A549 (cell line): ENCODE measurements at regions not wholly inside any gene's neighbourhood (a gene's known extent, or its start where the extent isn't known, plus 50 kb on each side); places are given as distances from the start of the nearest gene placed in this dataset.

Experiments used
- ATAC-seq, 2 experiments: fragments of 200-7000 bp in 1 of 2; fragments of >200 bp in 1 of 2; cut with Nextera tagmentation in 1 of 2; cut with Tn5 transposase in 1 of 2; 3 replicates each; pipeline versions ENCODE4 v1.8.0 to v1.9.1; 2018 to 2020; ENCODE audit warnings: mild to moderate bottlenecking in 1 of 2, moderate library complexity in 1 of 2
- CTCF ChIA-PET: fragments of 300-600 bp; sonication (Branson Sonifier 250); formaldehyde crosslinking; extraction: SDS; loops from one replicate; lab custom pipeline; 2021; ENCODE audit warnings: antibody characterized with exemption, inconsistent platforms; lab: Yijun Ruan, JAX
- POLR2A ChIA-PET: fragments of 350-600 bp; formaldehyde crosslinking; extraction: SDS; loops from one replicate; lab custom pipeline; 2021; ENCODE audit warnings: antibody characterized with exemption, inconsistent platforms; lab: Yijun Ruan, JAX
- DNase-seq, 2 experiments: peaks; one replicate each; pipeline versions ENCODE4 v3.0.0 to v3.0.0-alpha.2; 2011 to 2016; ENCODE audit warnings: low read depth in 1 of 2, low spot score in 1 of 2
- FAIRE-seq: peaks from 2 replicates; lab custom pipeline; 2011; peaks lifted over from hg19 to GRCh38; lab: Jason Lieb, UNC
- H3K27ac ChIP-seq, 2 experiments: fragments of >200 bp; sonication (Bioruptor Twin); formaldehyde crosslinking; 3 replicates each; pipeline ENCODE4 v1.5.1; 2016 to 2017
- H3K4me1 ChIP-seq: fragments of >200 bp; sonication (Bioruptor Twin); formaldehyde crosslinking; 3 replicates; pipeline ENCODE4 v1.6.1; 2016
- H3K4me2 ChIP-seq: fragments of >200 bp; sonication (Bioruptor Twin); formaldehyde crosslinking; 3 replicates; pipeline ENCODE4 v1.6.1; 2016
- H3K4me3 ChIP-seq: fragments of >200 bp; sonication (Bioruptor Twin); formaldehyde crosslinking; 3 replicates; pipeline ENCODE4 v1.5.1; 2016
- H3K9me3 ChIP-seq: fragments of >200 bp; sonication (Bioruptor Twin); formaldehyde crosslinking; 3 replicates; pipeline ENCODE4 v1.6.1; 2016
- CEBPB ChIP-seq, 2 experiments: fragments of >200 bp in 1 of 2; sonication (Bioruptor Twin) in 1 of 2; formaldehyde crosslinking in 1 of 2; IDR thresholded peaks; 2 replicates each; pipeline ENCODE4 v1.6.1; 2012 to 2016
- CHD4 ChIP-seq: fragments of 200-600 bp; sonication (generic); IDR thresholded peaks from 2 replicates; pipeline ENCODE4 v1.6.1; 2016; ENCODE audit warnings: antibody characterized with exemption, mild to moderate bottlenecking, borderline replicate concordance
- EP300 ChIP-seq, 2 experiments: fragments of >200 bp; sonication (Bioruptor Twin); formaldehyde crosslinking; IDR thresholded peaks; 2 replicates in 1 of 2; 3 replicates in 1 of 2; pipeline ENCODE4 v1.6.1; 2016 to 2017
- FOXS1 ChIP-seq: fragments of 250-450 bp; sonication (Bioruptor Pico); IDR thresholded peaks from 2 replicates; pipeline ENCODE4 v1.5.0; 2020; ENCODE audit warnings: mild to moderate bottlenecking, moderate library complexity
- HOXB13 ChIP-seq: fragments of 250-450 bp; sonication (Bioruptor Pico); IDR thresholded peaks from 2 replicates; pipeline ENCODE4 v1.5.0; 2020; ENCODE audit warnings: low read depth, mild to moderate bottlenecking, moderate library complexity
- JUNB ChIP-seq: fragments of >200 bp; sonication (Bioruptor Twin); formaldehyde crosslinking; IDR thresholded peaks from 2 replicates; pipeline ENCODE4 v1.6.1; 2016
- KDM1A ChIP-seq: fragments of 200-600 bp; sonication (generic); IDR thresholded peaks from 2 replicates; pipeline ENCODE4 v1.6.1; 2016; ENCODE audit warnings: low read depth, mild to moderate bottlenecking
- KDM5A ChIP-seq: fragments of 200-600 bp; sonication (generic); IDR thresholded peaks from 2 replicates; pipeline ENCODE4 v1.6.1; 2016; ENCODE audit warnings: antibody characterized with exemption, mild to moderate bottlenecking
- MAFK ChIP-seq: fragments of 450-650 bp; IDR thresholded peaks from 2 replicates; pipeline ENCODE4 v1.6.1; 2014; ENCODE audit not compliant: partially characterized antibody
- MYC ChIP-seq: IDR thresholded peaks from 2 replicates; pipeline ENCODE4 v1.6.1; 2012; ENCODE audit warnings: mild to moderate bottlenecking, inconsistent platforms, low read length, improper control_type of control experiment, borderline replicate concordance
- NFE2L2 ChIP-seq: fragments of 150-350 bp; conservative IDR thresholded peaks from 2 replicates; pipeline ENCODE4 v1.6.1; 2014; ENCODE audit warnings: low read length
- NR3C1 ChIP-seq: fragments of >200 bp; sonication (Bioruptor Twin); formaldehyde crosslinking; IDR thresholded peaks from 3 replicates; pipeline ENCODE4 v1.6.1; 2017
- RARB ChIP-seq: fragments of 250-450 bp; sonication (Bioruptor Pico); IDR thresholded peaks from 2 replicates; pipeline ENCODE4 v1.8.0; 2021; ENCODE audit warnings: mild to moderate bottlenecking, moderate library complexity
- ZC3H11A ChIP-seq: fragments of 450-650 bp; IDR thresholded peaks from 2 replicates; pipeline ENCODE4 v1.6.1; 2014; ENCODE audit warnings: antibody characterized with exemption, mild to moderate bottlenecking
- ZFP36 ChIP-seq: fragments of 450-650 bp; IDR thresholded peaks from 2 replicates; pipeline ENCODE4 v1.6.1; 2014; ENCODE audit warnings: borderline replicate concordance; ENCODE audit not compliant: partially characterized antibody
- WGBS: methylation state at CpG from one replicate; pipeline ENCODE4 v1.1.6; 2017; ENCODE audit errors: missing lambda C conversion rate; 5-methylcytosine and 5-hydroxymethylcytosine counted together
- TF ChIP-seq, protein P1 (sequence below): fragments of 200-600 bp; sonication (generic); IDR thresholded peaks from 2 replicates; pipeline ENCODE4 v1.6.1; 2016; ENCODE audit warnings: antibody characterized with exemption, mild to moderate bottlenecking, moderate library complexity
- TF ChIP-seq, protein P2 (sequence below): IDR thresholded peaks from 2 replicates; pipeline ENCODE4 v1.6.1; 2012
- TF ChIP-seq, protein P3 (sequence below): fragments of >200 bp; sonication (Bioruptor Twin); formaldehyde crosslinking; IDR thresholded peaks from 3 replicates; pipeline ENCODE4 v1.5.1; 2016
- TF ChIP-seq, protein P4 (sequence below): fragments of >200 bp; sonication (Bioruptor Twin); formaldehyde crosslinking; IDR thresholded peaks from 2 replicates; pipeline ENCODE4 v1.6.1; 2016

DNA sequence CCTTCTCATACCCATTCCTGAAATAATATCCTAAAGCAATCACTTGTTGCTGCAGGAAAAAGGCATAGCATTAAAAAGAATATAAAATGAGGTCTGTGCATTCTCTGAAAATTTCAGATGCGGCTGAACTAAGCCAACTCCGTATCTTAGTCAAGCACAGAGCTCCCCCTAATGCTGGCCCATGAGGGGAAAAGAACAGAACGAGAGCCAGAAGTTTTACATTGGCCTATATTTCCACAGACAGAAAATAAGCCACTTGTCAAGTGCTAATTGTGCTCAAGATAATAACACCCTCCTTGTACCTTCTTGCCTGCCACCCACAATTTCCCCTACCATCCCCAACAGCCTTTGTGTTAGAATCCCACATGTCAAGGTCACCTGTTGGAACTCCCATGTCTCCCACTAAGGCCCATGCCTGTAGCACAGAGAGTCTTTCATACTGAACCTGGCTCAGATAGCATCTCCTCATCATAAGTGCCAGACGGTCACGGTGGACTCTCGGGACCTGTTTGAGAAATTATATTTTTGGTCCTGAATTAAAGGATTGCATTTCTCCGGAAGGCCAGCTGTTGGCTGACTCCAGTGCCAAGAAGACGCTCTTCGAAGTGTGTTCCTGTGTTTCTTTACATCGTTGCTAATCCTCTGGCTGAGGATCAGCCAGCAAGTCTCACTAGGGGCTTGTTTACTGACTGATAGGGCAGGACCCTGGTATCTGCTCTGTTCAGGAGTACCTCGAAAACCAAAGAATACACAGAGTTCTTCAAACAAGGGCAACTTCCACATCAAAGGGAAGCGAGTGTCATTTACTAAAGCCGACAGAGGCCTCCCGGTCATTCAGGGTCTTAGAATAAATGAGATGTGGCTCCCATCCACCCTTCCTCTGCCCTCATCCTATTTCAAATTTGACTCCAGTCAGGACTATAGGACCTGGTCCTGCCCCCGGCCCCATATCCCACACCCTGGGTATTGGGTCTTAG, 183.4 kb upstream of the FBXL4 start:
- H3K9me3 ChIP-seq = no peaks in the 10 kb centered on the region
- H3K27ac ChIP-seq = no peak overlapping the region
- DNase-seq = no peak
- FAIRE-seq = no peak
- TF ChIP-seq, protein P1, sequence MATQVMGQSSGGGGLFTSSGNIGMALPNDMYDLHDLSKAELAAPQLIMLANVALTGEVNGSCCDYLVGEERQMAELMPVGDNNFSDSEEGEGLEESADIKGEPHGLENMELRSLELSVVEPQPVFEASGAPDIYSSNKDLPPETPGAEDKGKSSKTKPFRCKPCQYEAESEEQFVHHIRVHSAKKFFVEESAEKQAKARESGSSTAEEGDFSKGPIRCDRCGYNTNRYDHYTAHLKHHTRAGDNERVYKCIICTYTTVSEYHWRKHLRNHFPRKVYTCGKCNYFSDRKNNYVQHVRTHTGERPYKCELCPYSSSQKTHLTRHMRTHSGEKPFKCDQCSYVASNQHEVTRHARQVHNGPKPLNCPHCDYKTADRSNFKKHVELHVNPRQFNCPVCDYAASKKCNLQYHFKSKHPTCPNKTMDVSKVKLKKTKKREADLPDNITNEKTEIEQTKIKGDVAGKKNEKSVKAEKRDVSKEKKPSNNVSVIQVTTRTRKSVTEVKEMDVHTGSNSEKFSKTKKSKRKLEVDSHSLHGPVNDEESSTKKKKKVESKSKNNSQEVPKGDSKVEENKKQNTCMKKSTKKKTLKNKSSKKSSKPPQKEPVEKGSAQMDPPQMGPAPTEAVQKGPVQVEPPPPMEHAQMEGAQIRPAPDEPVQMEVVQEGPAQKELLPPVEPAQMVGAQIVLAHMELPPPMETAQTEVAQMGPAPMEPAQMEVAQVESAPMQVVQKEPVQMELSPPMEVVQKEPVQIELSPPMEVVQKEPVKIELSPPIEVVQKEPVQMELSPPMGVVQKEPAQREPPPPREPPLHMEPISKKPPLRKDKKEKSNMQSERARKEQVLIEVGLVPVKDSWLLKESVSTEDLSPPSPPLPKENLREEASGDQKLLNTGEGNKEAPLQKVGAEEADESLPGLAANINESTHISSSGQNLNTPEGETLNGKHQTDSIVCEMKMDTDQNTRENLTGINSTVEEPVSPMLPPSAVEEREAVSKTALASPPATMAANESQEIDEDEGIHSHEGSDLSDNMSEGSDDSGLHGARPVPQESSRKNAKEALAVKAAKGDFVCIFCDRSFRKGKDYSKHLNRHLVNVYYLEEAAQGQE = no peak
- no peak for TF ChIP-seq RARB (CRISPR knock-in tag)
- no peak for TF ChIP-seq EP300 (IDR thresholded peaks at IDR 0.05)
- no peak for TF ChIP-seq MAFK
- H3K4me2 ChIP-seq = no peak overlapping the region
- ChIA-PET POLR2A (no interaction called here), CTCF (interaction anchor here (1.3 kb wide), 1 partner anchor 22 kb away, joined by 4 read pairs; no protein-coding TSS in a partner anchor)
- H3K4me3 ChIP-seq = no peak overlapping the region
- 42% methylated on average over 15 of the region's 15 CpGs for WGBS
- no peaks in the 10 kb centered on the region for H3K4me1 ChIP-seq
- ATAC-seq = no peak

DNA sequence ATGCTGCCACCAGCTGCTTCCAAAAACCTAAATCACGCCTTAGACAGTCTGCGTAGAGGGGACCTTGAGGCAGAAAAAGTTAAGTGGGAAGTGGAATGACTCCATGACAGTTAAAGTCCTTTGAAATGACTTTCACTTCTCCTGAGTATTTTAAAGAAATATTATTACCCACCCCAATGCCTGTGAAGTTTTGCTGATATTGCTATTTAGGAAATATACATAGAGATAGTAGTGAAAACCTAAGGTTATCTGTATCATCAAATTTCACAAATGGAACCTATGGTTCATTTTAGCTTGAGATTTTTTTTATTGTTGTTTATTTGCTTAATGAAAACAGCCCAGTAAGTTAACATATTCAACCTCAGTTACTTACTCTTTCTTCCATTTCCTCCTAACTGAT, 182.1 kb upstream of the FBXL4 start:
- TF ChIP-seq CEBPB (IDR thresholded peaks at IDR 0.05) (no peak), NR3C1 (no peak), MAFK (peak; percentile 50)
- WGBS = 84% methylated on average over 2 of the region's 2 CpGs
- FAIRE-seq (no peak), ATAC-seq (no peak), DNase-seq (no peak)
- Histone ChIP-seq H3K9me3 (no peaks in the 10 kb centered on the region), H3K4me2 (no peak overlapping the region), H3K27ac (no peak overlapping the region), H3K4me1 (no peaks in the 10 kb centered on the region), H3K4me3 (no peak overlapping the region)
- POLR2A ChIA-PET = no interaction called here
- CTCF ChIA-PET = no interaction called here

DNA sequence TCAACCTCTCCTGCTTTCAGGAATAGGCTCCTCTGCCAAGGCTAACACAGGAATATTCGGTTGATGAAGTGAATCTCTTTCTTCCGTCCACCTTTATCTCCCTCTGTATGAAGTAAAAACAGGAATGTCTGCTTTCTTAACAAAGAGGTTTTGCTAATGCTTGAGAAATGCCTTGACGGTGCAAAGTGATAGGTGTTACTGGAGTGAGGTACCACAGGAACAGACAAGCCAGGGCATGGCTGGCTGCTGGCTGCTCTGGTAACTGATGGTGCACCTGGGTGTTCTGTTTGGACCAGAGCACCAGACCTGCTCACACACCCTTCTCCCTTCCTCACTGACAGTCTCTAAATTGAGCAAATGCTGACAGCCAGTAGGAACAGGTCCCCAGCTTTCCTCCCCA, 174.0 kb upstream of the FBXL4 start:
- Histone ChIP-seq H3K4me1 (no peaks in the 10 kb centered on the region), H3K27ac (no peak overlapping the region), H3K4me3 (no peak overlapping the region), H3K9me3 (no peaks in the 10 kb centered on the region), H3K4me2 (no peak overlapping the region)
- DNase-seq (no peak), FAIRE-seq (no peak), ATAC-seq (no peak)
- TF ChIP-seq KDM1A (no peak), ZFP36 (no peak), HOXB13 (CRISPR knock-in tag) (no peak)
- TF ChIP-seq, protein P2, sequence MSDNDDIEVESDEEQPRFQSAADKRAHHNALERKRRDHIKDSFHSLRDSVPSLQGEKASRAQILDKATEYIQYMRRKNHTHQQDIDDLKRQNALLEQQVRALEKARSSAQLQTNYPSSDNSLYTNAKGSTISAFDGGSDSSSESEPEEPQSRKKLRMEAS = no peak
- TF ChIP-seq, protein P3, sequence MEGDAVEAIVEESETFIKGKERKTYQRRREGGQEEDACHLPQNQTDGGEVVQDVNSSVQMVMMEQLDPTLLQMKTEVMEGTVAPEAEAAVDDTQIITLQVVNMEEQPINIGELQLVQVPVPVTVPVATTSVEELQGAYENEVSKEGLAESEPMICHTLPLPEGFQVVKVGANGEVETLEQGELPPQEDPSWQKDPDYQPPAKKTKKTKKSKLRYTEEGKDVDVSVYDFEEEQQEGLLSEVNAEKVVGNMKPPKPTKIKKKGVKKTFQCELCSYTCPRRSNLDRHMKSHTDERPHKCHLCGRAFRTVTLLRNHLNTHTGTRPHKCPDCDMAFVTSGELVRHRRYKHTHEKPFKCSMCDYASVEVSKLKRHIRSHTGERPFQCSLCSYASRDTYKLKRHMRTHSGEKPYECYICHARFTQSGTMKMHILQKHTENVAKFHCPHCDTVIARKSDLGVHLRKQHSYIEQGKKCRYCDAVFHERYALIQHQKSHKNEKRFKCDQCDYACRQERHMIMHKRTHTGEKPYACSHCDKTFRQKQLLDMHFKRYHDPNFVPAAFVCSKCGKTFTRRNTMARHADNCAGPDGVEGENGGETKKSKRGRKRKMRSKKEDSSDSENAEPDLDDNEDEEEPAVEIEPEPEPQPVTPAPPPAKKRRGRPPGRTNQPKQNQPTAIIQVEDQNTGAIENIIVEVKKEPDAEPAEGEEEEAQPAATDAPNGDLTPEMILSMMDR = no peak
- ChIA-PET CTCF (interaction anchor here (0.7 kb wide), 1 partner anchor 12 kb away, joined by 4 read pairs; no protein-coding TSS in a partner anchor), POLR2A (no interaction called here)
- 52% methylated on average over 3 of the region's 3 CpGs for WGBS

DNA sequence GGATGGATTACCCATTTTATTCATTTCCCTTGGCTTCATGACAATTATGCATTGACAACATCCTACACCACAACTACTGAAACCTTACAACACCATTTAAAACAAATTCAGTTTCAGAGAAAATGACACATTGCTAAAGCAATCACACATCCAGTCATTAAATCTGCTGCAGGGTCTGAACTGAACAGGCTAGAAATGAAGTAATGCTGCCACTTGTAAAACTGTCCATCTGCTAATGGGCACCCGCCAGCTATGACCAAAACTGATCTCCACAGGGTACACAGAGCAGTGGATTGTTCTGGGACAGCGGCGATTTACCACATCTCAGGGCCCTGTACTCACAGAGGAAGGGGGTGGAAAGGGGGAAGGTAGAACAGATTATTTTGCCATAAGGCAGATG, 172.9 kb upstream of the FBXL4 start:
- H3K4me3 ChIP-seq = no peak overlapping the region
- no peak for TF ChIP-seq CHD4
- no peak for TF ChIP-seq FOXS1 (CRISPR knock-in tag)
- no peak for TF ChIP-seq JUNB
- no peak for TF ChIP-seq KDM5A
- TF ChIP-seq MYC = no peak
- no peak for TF ChIP-seq ZC3H11A
- no peak for TF ChIP-seq NFE2L2
- TF ChIP-seq, protein P4, sequence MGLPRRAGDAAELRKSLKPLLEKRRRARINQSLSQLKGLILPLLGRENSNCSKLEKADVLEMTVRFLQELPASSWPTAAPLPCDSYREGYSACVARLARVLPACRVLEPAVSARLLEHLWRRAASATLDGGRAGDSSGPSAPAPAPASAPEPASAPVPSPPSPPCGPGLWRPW = no peak
- no peaks in the 10 kb centered on the region for H3K9me3 ChIP-seq
- ChIA-PET POLR2A (no interaction called here), CTCF (interaction anchor here (1.0 to 1.9 kb wide), 3 partner anchors 8 to 247 kb away, joined by 3 to 11 read pairs (median 7); no protein-coding TSS in a partner anchor)
- WGBS = 59% methylated on average over 3 of the region's 3 CpGs
- FAIRE-seq (no peak), ATAC-seq (no peak), DNase-seq (no peak)
- H3K4me1 ChIP-seq = no peaks in the 10 kb centered on the region
- no peak overlapping the region for H3K4me2 ChIP-seq
- no peak overlapping the region for H3K27ac ChIP-seq
